CD4-positive, alpha-beta T cell (primary cell): ENCODE measurements at regions not wholly inside any gene's neighbourhood (a gene's known extent, or its start where the extent isn't known, plus 50 kb on each side); places are given as distances from the start of the nearest gene placed in this dataset.

Experiments used
- ATAC-seq: fragments of 200-7000 bp; cut with Tn5 transposase; one replicate; pipeline ENCODE4 v1.10.0; 2022; ENCODE audit warnings: mild to moderate bottlenecking; ENCODE audit not compliant: poor library complexity
- CTCF ChIA-PET: fragments of 350-600 bp; sonication (Branson Sonifier 250); formaldehyde crosslinking; loops from one replicate; lab custom pipeline; 2021; ENCODE audit warnings: antibody characterized with exemption, inconsistent platforms; lab: Charles Lee
- POLR2A ChIA-PET: fragments of 350-600 bp; sonication (Branson Sonifier 250); formaldehyde crosslinking; loops from one replicate; lab custom pipeline; 2021; ENCODE audit warnings: antibody characterized with exemption, inconsistent platforms; lab: Charles Lee
- DNase-seq, 14 experiments: peaks; one replicate each; pipeline ENCODE4 v3.0.0-alpha.2; 2013 to 2020; ENCODE audit warnings: mixed read lengths in 2 of 14
- H3K27ac ChIP-seq, 2 donors: one replicate each; pipeline versions ENCODE4 v1.5.1 to v1.7.0; 2013; ENCODE audit warnings: low read length in 2 of 2, low read depth in 1 of 2, mild to moderate bottlenecking in 1 of 2
- H3K27me3 ChIP-seq, 2 experiments: 1 replicate in 1 of 2; 2 replicates in 1 of 2; pipeline versions ENCODE4 v1.6.1 to v1.7.0; 2013; ENCODE audit warnings: low read length in 2 of 2, control low read depth in 1 of 2, mild to moderate bottlenecking in 1 of 2, moderate library complexity in 1 of 2; ENCODE audit not compliant: insufficient read depth in 2 of 2, control insufficient read depth in 1 of 2
- H3K36me3 ChIP-seq: one replicate; pipeline ENCODE4 v1.6.1; 2013; ENCODE audit warnings: low read length, control low read depth; ENCODE audit not compliant: insufficient read depth
- H3K4me1 ChIP-seq: one replicate; pipeline ENCODE4 v1.6.1; 2013; ENCODE audit warnings: low read length, control low read depth; ENCODE audit not compliant: insufficient read depth
- H3K4me3 ChIP-seq: one replicate; pipeline ENCODE4 v1.5.1; 2013; ENCODE audit warnings: mild to moderate bottlenecking, low read length, moderate library complexity
- H3K9me3 ChIP-seq, 2 experiments: 1 replicate in 1 of 2; 2 replicates in 1 of 2; pipeline versions ENCODE4 v1.6.1 to v1.7.0; 2013; ENCODE audit warnings: low read length in 2 of 2, mild to moderate bottlenecking in 2 of 2, control low read depth in 1 of 2, moderate library complexity in 1 of 2; ENCODE audit not compliant: control insufficient read depth in 1 of 2, insufficient read depth in 1 of 2
- H3K27ac Mint-ChIP-seq: one replicate; pipeline ENCODE4 v1.8.0; 2020; ENCODE audit warnings: mixed read lengths
- H3K27me3 Mint-ChIP-seq: one replicate; pipeline ENCODE4 v1.8.0; 2021; ENCODE audit warnings: mixed read lengths
- H3K36me3 Mint-ChIP-seq: one replicate; pipeline ENCODE4 v1.8.0; 2021; ENCODE audit warnings: low read depth, mixed read lengths
- H3K4me1 Mint-ChIP-seq: one replicate; pipeline ENCODE4 v1.8.0; 2021; ENCODE audit warnings: low read depth, mixed read lengths
- H3K4me3 Mint-ChIP-seq: one replicate; pipeline ENCODE4 v1.8.0; 2020; ENCODE audit warnings: mild to moderate bottlenecking, mixed read lengths
- H3K9me3 Mint-ChIP-seq: one replicate; pipeline ENCODE4 v1.8.0; 2020; ENCODE audit warnings: mixed read lengths
- intact Hi-C, 2 experiments: fragments of 100-400 bp; cut with DNase I in 1 of 2; cut with micrococcal nuclease in 1 of 2; formaldehyde crosslinking; loops; one replicate each; pipeline versions ENCODE4 v1.15.1 to v1.9.0; 2023 to 2025; cut with DNase I, micrococcal nuclease
- TF ChIP-seq, protein P1 (sequence below): fragments of 200-600 bp; IDR thresholded peaks from one replicate; pipeline ENCODE4 v1.8.0; 2022; ENCODE audit warnings: antibody characterized with exemption, mild to moderate bottlenecking

DNA sequence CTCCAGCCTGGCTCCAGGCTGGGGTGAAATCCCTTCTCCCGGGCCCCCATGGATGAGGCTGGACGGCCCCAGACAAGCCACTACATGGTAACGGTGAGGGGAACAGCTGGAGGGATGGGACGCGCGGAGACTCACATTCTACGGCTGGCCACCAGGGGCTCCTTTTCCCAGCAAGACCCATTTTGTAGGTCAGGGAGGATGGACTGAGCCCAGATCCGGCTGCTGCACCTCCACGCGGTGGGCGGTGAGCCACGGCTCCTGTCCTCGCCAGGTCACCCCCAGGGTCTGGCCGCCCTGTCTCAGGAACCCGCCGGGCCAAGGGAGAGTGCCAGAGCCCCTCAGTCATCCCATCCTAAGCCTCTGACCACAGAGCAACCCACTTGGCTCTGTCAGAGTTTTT is 75.0 kb upstream of the ACTRT2 start:
- intact Hi-C loops = no loop called here
- peaks cover 5 to 10% of the 10 kb centered on the region in 2 experiments for H3K27me3 ChIP-seq
- H3K36me3 Mint-ChIP-seq = no peaks in the 10 kb centered on the region

DNA sequence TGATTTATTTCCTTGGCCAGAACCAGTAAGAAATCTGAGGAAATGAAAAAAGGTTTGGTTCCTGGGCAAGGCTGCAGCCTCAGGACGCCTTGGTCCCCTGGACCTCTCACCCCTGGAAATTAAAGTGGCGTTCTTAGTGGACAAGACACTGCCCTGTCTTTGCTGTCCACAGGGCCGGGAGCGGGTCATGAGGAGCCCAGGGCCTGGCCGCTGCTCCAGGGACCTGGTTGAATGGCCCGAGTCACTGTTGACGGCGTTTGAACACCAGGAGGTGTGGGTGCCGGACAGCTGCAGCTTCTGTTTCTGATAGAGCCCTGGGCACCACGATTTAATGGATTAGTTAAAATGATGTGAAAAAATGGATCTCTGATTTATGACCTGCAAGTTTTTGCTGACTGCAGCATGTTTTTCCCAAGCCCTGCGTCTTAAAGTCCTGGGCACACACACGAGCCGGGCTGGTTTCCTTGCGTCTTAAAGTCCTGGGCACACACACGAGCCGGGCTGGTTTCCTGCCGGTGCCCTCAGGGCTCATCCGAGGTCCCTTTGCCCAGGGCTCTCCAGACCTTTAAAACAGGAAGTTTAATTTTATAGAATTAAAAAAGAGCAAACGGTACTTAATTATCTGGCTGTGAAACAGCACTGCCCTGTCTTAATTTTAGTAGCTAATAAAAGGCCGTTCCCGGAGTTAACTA is 74.1 kb upstream of the ACTRT2 start:
- Mint-ChIP-seq H3K4me1 (no peaks in the 10 kb centered on the region), H3K4me3 (no peak overlapping the region), H3K9me3 (peaks cover 2% of the 10 kb centered on the region), H3K36me3 (no peaks in the 10 kb centered on the region), H3K27me3 (peaks cover 8% of the 10 kb centered on the region), H3K27ac (no peak overlapping the region)
- POLR2A ChIA-PET = no interaction called here
- Histone ChIP-seq H3K9me3 (peaks cover 0 to 36% of the 10 kb centered on the region in 2 experiments), H3K4me3 (no peak overlapping the region), H3K4me1 (no peaks in the 10 kb centered on the region), H3K27ac (no peak overlapping the region), H3K27me3 (peaks cover 5 to 10% of the 10 kb centered on the region in 2 experiments), H3K36me3 (no peaks in the 10 kb centered on the region)
- DNase-seq = no peak
- CTCF ChIA-PET = no interaction called here
- intact Hi-C loops = no loop called here
- ATAC-seq = no peak
- TF ChIP-seq, protein P1, sequence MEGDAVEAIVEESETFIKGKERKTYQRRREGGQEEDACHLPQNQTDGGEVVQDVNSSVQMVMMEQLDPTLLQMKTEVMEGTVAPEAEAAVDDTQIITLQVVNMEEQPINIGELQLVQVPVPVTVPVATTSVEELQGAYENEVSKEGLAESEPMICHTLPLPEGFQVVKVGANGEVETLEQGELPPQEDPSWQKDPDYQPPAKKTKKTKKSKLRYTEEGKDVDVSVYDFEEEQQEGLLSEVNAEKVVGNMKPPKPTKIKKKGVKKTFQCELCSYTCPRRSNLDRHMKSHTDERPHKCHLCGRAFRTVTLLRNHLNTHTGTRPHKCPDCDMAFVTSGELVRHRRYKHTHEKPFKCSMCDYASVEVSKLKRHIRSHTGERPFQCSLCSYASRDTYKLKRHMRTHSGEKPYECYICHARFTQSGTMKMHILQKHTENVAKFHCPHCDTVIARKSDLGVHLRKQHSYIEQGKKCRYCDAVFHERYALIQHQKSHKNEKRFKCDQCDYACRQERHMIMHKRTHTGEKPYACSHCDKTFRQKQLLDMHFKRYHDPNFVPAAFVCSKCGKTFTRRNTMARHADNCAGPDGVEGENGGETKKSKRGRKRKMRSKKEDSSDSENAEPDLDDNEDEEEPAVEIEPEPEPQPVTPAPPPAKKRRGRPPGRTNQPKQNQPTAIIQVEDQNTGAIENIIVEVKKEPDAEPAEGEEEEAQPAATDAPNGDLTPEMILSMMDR = no peak

More for the DNA sequence above, 75.0 kb upstream of the ACTRT2 start:
- H3K4me3 ChIP-seq = no peak overlapping the region
- peaks cover 0 to 40% of the 10 kb centered on the region in 2 experiments for H3K9me3 ChIP-seq
- no peaks in the 10 kb centered on the region for H3K36me3 ChIP-seq
- POLR2A ChIA-PET = no interaction called here
- H3K9me3 Mint-ChIP-seq = peaks cover 5% of the 10 kb centered on the region
- H3K27me3 Mint-ChIP-seq = peaks cover 8% of the 10 kb centered on the region
- H3K4me1 Mint-ChIP-seq = no peaks in the 10 kb centered on the region
- H3K4me1 ChIP-seq = no peaks in the 10 kb centered on the region
- ATAC-seq (no peak), DNase-seq (no peak)
- TF ChIP-seq, protein P1 = no peak
- CTCF ChIA-PET = no interaction called here
- no peak overlapping the region for H3K27ac Mint-ChIP-seq
- no peak overlapping the region for H3K4me3 Mint-ChIP-seq
- H3K27ac ChIP-seq = no peak overlapping the region

DNA sequence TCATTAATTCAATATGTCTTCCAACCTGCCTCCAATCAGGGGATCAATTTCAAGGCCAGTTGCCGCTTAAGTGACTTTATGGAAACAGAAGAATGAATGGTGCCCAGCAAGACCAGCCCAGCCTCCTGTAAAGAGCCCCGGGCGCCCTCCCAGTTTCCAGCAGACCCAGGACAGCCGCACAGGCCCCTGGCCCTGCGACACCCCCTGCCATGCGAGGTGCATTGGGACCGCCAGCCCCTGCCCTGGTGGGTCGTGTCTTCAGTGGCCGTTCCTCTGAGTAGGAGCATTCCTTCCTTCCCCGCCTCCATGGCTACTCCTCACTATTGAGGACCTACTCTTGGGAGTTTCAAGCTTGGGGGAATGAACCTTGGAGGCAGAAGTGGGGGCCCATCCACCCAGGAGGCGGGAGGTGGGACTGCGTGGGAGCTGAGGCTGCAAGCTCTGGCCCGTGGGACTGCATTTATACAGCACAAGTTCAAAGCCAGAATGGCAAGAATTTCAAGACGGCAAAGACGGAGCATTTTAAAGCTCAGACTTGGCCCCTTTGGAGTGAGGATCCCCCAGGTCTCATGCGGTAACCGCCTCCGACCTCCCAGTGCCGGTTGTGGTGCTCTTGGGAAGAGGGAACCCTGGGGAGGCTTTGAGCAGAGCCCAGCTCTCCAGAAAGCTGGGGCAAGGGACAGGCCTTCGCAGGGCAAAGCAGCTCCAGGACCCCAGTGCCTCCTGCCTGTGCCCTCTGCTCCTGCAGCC is 73.1 kb upstream of the ACTRT2 start:
- Histone ChIP-seq H3K4me1 (no peaks in the 10 kb centered on the region), H3K36me3 (no peaks in the 10 kb centered on the region), H3K27me3 (peaks cover 5 to 10% of the 10 kb centered on the region in 2 experiments), H3K4me3 (no peak overlapping the region), H3K9me3 (peaks cover 5 to 36% of the 10 kb centered on the region in 2 experiments), H3K27ac (no peak overlapping the region)
- H3K27ac Mint-ChIP-seq = no peak overlapping the region
- H3K9me3 Mint-ChIP-seq = no peaks in the 10 kb centered on the region
- peaks cover 8% of the 10 kb centered on the region for H3K27me3 Mint-ChIP-seq
- ChIA-PET POLR2A (no interaction called here), CTCF (no interaction called here)
- H3K4me3 Mint-ChIP-seq = no peak overlapping the region
- H3K36me3 Mint-ChIP-seq = no peaks in the 10 kb centered on the region
- intact Hi-C loops = no loop called here
- no peak for DNase-seq
- ATAC-seq = no peak
- no peaks in the 10 kb centered on the region for H3K4me1 Mint-ChIP-seq
- TF ChIP-seq, protein P1 = no peak
